MG63 (cell line): ENCODE measurements at regions not wholly inside any gene's neighbourhood (a gene's known extent, or its start where the extent isn't known, plus 50 kb on each side); places are given as distances from the start of the nearest gene placed in this dataset.
"Not testable (repeated sequence)": the region's sequence is repeated elsewhere in the genome, so short reads cannot be mapped to it uniquely, and the experiment has no call there.

Source experiments
- DNase-seq: peaks from one replicate; pipeline ENCODE4 v3.0.0-alpha.2; 2020
- H3K27me3 ChIP-seq: fragments of 250-450 bp; sonication (Bioruptor Pico); 2 replicates; pipeline ENCODE4 v1.5.1; 2020; ENCODE audit warnings: mild to moderate bottlenecking, moderate library complexity
- H3K36me3 ChIP-seq: fragments of 250-450 bp; sonication (Bioruptor Pico); 2 replicates; pipeline ENCODE4 v1.5.1; 2020; ENCODE audit warnings: mild to moderate bottlenecking, moderate library complexity
- H3K4me3 ChIP-seq: fragments of 250-450 bp; sonication (Bioruptor Pico); 2 replicates; pipeline ENCODE4 v1.5.1; 2020; ENCODE audit warnings: mild to moderate bottlenecking, moderate library complexity
- H3K9me3 ChIP-seq: fragments of 250-450 bp; sonication (Bioruptor Pico); 2 replicates; pipeline ENCODE4 v1.5.1; 2020; ENCODE audit warnings: mild to moderate bottlenecking, moderate library complexity

DNA sequence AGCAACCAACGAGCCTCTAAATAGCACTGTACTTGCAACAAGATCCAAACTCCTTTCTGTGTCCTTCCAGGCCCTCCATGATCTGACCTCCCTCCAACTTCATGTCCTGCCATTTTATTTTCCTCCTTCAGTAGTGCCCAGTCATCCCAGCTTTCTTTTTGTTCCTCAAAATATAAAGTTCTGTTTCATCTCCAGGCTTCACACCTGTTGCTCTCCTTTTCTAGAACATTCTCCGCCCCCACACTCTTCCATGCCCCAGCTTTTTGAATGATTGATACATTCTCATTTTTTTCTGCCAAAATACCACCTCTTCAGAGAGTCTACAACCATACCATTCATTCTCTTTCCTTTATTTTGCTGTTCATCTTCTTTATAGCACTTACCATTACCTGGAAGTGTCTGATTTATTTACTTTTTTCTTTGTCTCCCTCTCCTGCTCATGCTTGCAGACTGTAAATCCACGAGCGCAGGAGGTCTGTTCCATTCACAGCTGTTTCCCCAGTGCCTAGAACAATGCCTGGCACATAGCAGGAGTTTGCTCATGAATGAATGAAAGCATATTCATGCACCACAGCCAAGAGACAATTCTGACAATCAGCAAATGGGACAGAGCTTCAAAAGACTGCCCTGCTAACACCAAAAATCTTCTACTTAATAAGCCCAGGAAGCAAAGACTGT is 296.4 kb downstream of the RPAP3 start:
- DNase-seq, result no peak

DNA sequence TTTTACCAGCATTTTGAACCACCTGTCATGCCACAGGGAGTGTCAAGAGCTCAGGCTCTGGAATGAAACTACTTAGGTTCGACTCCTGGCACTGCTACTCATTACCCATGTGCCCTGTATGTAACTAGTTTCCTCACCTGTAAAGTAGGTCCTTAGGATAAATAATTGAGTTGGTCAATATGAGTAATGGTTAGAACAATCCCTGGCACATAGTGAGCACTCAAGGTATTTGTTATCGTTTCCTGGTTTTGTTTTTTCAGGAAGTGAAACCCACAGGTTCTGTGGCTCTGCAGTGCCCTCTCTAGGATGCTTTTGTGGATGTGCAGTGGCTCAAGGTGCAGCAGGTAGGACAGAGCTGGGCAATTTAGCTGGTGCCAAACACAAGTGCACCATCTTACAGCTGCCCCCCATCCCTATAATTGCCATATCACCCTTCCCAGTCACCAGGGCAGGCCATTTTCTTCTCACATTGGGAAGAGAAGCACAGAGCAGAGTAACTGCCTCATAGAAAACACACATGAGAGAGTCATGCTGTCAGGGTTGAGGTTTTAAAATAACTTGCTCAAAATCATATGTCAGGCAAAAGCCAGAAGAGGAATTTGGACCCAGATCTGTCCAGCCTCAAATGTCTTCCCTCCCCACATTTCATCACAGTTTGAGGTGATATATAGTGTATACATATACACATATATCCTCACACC is 297.5 kb downstream of the RPAP3 start:
- DNase-seq, result no peak
- Histone ChIP-seq H3K27me3 (no peaks in the 10 kb centered on the region), H3K9me3 (no peaks in the 10 kb centered on the region), H3K4me3 (no peak overlapping the region), H3K36me3 (no peaks in the 10 kb centered on the region)

More for the DNA sequence above, 296.4 kb downstream of the RPAP3 start:
- Histone ChIP-seq H3K4me3 (no peak overlapping the region), H3K9me3 (no peaks in the 10 kb centered on the region), H3K27me3 (no peaks in the 10 kb centered on the region), H3K36me3 (no peaks in the 10 kb centered on the region)

DNA sequence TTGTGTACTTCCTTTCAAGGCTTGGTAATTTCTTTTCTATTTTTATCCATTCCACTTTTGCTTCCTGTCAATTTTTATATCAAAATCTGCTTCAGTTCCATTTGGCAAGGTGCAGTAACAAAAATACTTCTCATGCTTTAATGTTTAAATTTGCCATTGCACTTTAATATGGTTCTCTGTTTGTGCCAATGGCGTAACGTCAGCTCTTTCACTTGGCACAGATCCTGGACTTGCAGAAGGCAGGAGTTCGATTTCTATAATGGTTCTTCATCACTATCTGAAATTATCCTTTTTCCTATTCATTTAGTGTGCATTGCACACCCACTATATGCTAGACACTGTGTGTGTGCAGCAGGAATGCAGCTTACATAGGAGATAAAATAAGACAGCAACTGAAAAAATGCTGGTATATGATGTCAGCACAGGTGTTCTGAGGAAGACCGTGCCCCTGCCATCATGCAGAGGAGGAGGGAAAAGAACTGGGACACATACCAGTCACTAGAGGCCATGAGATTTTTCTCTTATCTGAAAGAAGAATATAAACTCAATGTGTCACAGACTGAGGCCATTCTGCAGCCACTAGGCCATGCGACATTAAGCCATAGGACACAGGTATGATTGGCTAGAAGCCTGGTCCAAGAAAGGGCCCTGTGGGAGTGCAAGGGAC is 298.2 kb downstream of the RPAP3 start:
- Histone ChIP-seq H3K36me3 (no peaks in the 10 kb centered on the region), H3K4me3 (no peak overlapping the region), H3K27me3 (no peaks in the 10 kb centered on the region), H3K9me3 (no peaks in the 10 kb centered on the region)
- no peak for DNase-seq

DNA sequence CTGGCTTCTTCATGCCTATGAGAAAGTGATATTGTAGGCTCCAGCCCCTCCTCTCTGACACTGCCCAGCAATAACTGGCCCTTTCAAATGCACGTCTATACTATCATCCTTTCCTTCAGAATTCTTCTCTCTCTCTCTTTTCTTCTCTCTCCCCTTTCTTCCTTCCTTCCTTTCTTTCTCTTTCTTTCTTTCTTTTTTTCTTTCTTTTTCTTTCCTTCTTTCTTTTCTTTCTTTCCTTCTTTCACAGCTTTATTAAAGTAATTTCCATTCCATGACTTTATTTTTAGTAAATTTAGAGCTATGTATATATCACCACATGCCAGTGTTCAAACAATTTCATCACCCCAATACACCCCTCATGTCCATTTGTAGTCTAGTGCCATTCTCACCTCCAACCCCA is 302.1 kb downstream of the RPAP3 start:
- DNase-seq, result no peak
- Histone ChIP-seq H3K36me3 (no peaks in the 10 kb centered on the region), H3K27me3 (no peaks in the 10 kb centered on the region), H3K9me3 (peaks cover 2% of the 10 kb centered on the region; the same call in 1 of the 2 replicates), H3K4me3 (no peak overlapping the region)

DNA sequence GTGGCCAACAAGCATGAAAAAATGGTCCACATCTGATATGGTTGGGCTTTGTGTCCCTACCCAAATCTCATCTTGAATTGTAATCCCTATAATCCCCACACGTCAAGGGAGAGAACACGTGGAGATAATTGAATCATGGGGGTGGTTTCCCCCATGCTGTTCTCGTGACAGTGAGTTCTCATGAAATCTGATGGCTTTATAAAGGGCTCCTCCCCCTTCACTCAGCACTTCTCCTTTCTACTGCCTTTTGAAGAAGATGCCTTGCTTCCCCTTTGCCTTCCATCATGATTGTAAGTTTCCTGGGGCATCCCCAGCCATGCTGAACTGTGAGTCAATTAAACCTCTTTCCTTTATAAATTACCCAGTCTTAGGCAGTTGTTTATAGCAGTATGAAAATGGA is 304.6 kb downstream of the RPAP3 start:
- not testable (repeated sequence) for H3K36me3 ChIP-seq, DNase-seq, H3K4me3 ChIP-seq, H3K9me3 ChIP-seq, H3K27me3 ChIP-seq

DNA sequence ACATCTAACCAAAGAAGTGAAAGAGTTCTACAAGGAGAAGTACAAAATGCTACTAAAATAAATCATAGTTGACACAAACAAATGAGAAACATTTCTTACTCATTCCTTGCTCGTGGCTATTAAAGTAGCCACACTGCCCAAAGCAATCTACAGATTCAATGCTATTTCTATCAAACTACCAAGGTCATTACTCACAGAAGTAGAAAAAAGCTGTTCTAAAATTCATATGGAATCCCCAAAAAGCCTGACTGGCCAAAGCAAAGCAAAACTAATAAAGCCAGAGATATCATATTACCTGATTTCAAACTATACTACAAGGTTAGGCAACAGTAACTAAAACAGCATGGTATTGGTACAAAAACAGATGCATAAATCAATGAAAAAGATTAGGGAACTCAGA is 305.6 kb downstream of the RPAP3 start:
- no peak overlapping the region for H3K4me3 ChIP-seq
- no peaks in the 10 kb centered on the region for H3K36me3 ChIP-seq
- H3K27me3 ChIP-seq, result no peaks in the 10 kb centered on the region
- H3K9me3 ChIP-seq, result peaks cover 9% of the 10 kb centered on the region; the same call in 1 of the 2 replicates
- DNase-seq, result no peak

DNA sequence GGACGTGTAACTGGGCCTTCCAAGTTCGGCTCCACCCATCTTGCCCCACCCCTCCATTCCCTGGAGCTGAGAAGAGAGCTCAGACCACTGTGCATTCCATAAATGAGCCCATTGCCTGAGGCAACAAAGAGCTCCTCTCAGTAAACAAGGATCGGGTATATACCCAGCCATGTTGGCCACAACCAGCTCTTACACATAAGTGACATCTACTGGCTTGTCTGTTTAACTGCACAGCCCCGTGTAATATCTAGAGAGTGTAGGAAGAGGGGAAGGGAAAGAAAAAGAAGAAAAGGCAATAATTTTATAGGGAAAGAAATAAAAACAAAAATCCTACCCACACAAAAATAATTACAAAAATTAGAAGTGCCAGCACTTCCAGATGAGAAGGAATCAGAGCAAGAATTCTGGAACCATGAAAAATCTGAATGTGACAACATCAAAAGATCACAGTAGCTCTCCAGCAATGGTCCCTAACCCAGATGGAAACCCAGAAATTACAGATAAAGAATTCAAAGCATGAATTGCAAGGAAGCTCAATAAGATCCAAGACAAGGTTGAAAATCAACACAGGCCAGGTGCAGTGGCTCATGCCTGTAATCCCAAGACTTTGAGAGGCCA is 308.1 kb downstream of the RPAP3 start:
- H3K4me3 ChIP-seq, result no peak overlapping the region
- peaks cover 9% of the 10 kb centered on the region; the same call in 1 of the 2 replicates for H3K9me3 ChIP-seq
- H3K27me3 ChIP-seq, result no peaks in the 10 kb centered on the region
- DNase-seq, result peak; percentile 19
- H3K36me3 ChIP-seq, result no peaks in the 10 kb centered on the region

DNA sequence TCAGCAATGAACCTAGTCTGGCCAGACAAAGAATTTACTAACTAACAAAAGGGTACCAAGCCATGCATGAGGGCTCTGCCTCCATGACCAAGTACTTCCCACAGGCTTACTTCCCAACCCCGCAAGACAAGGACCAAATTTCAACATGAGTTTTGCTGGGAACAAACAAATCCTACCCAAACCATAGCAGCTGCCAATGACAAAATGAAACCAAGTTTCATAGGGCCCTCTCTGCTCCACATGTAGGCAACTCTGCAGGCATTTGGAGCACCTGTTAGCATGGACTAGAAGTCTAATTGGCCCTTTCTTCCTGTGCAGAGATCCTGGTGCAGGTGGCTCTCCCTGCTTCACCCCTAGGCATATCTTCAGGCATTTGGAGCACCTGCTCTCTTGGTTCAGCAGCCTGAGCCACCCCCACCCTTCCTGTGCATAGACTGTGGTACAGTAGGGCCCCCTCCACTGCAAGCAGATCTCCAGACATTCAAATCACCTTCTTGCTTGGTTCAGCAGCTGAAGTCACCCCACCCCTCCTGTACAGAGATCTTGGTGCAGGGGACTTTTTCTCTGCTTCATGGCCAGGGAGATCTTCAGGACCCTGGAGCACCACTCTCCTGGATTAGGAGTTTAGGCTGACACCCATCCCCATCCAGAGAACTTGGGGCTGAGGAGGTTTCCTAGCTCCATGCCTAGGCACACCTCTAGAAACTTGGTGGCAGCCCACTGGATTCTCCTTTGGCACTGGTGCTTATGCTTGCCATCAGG is 308.7 kb downstream of the RPAP3 start:
- Histone ChIP-seq H3K4me3 (no peak overlapping the region), H3K36me3 (no peaks in the 10 kb centered on the region), H3K9me3 (peaks cover 9% of the 10 kb centered on the region; the same call in 1 of the 2 replicates), H3K27me3 (no peaks in the 10 kb centered on the region)
- DNase-seq, result no peak

DNA sequence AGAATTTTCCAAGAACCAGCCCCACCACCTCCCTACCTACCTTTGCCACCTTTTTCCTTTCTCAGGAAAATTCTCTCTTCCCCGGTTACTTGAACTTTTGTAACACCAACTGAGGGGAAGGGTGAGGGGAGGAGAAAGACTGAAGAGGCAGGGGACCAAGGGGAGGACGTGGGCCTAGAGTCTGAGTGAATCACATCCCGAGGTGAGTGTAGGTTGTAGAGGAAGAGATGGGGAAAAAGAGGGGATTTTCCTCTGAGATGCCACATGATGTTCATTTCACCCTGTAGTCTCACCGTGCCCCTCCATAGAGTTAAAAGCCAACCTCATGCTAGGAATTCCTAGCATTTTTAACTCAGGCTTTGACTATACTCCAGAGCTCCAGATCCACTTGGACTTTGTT is 311.8 kb downstream of the RPAP3 start:
- Histone ChIP-seq H3K9me3 (peaks cover 8% of the 10 kb centered on the region; the same call in 1 of the 2 replicates), H3K36me3 (no peaks in the 10 kb centered on the region), H3K4me3 (no peak overlapping the region), H3K27me3 (no peaks in the 10 kb centered on the region)
- no peak for DNase-seq

DNA sequence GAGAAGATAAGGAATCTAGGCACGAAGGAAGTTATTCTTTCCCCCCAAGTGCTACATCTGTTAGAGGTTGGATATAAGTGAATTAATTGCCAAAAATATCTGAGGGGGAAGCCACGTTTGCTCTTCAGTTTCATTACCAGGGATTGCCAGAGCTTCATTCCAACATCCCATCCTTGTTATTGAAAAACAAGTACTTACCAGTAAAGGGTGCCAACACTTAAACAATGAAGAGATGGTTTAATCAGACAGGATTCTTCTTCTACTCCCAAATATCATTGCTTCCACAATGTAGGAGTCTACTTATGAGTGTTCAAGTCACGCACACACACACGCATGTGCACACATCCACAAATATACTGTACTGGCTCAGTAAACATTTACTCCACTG is 312.4 kb downstream of the RPAP3 start:
- Histone ChIP-seq H3K27me3 (no peaks in the 10 kb centered on the region), H3K36me3 (no peaks in the 10 kb centered on the region), H3K9me3 (peaks cover 6% of the 10 kb centered on the region; the same call in 1 of the 2 replicates), H3K4me3 (no peak overlapping the region)
- no peak for DNase-seq

DNA sequence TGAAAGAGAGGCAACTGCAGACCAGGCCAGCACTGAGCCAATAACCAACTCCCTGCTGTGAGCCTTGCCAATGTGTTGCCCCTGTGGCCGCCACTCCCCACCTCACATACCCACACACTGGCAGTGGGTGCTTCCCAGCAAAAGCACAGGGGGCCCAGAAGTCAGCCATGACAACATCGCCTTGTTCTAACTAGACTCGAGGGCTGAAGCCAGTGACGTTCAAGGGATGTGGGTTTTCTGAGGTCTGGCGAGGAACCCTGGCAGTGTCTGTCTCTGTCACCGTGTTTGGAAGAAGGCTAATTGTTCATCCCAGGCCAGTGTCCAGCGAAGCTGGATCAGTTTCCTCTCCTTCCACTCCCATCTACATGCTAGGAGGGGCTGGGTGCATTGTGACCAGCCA is 311.8 kb upstream of the AMIGO2 start:
- Histone ChIP-seq H3K9me3 (peaks cover under 1% of the 10 kb centered on the region; the same call in 1 of the 2 replicates), H3K27me3 (no peaks in the 10 kb centered on the region)

DNA sequence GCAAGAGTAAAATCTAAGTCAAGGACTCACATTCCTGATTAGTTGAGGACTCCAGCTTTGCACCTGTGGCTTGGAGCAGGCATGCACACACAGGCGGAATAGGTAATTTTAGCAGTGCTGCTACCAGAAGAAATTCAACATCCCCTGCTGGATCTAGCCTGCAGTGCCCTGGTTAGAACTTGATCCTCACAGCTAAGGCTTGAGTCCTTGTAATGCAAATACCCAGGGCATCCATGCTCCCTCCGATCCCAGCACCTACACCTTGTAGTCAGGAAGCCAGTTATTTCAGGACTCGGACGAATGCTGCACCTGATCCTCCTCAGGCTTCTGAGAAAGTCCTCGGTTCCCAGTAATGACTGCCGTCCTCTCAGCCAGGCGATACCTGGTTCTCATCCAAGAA is 309.0 kb upstream of the AMIGO2 start:
- DNase-seq, result no peak
- H3K9me3 ChIP-seq, result no peaks in the 10 kb centered on the region
- no peaks in the 10 kb centered on the region for H3K36me3 ChIP-seq
- no peaks in the 10 kb centered on the region for H3K27me3 ChIP-seq
- H3K4me3 ChIP-seq, result no peak overlapping the region

More for the DNA sequence above, 311.8 kb upstream of the AMIGO2 start:
- Histone ChIP-seq H3K36me3 (no peaks in the 10 kb centered on the region), H3K4me3 (no peak overlapping the region)
- DNase-seq, result no peak

DNA sequence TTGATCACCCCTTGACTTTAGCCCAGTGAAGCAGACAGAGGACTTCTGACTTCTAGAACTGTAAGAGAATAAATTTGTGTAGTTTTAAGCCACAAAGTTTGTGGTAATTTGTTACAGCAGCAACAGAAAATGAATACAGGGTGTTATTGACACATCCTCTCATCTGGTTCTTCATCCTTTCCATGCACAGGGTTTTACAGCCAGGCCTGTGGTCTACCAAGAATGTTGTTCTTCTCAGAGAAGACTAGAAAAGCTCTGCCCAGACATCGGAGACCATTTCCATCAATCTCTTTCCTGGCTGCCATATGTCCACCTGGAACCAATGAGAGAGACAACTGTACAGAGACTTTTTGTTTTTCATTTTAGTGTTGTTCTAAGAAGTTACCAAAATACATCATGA is 308.2 kb upstream of the AMIGO2 start:
- no peaks in the 10 kb centered on the region for H3K27me3 ChIP-seq
- H3K36me3 ChIP-seq, result no peaks in the 10 kb centered on the region
- no peak for DNase-seq
- no peak overlapping the region for H3K4me3 ChIP-seq
- no peaks in the 10 kb centered on the region for H3K9me3 ChIP-seq

DNA sequence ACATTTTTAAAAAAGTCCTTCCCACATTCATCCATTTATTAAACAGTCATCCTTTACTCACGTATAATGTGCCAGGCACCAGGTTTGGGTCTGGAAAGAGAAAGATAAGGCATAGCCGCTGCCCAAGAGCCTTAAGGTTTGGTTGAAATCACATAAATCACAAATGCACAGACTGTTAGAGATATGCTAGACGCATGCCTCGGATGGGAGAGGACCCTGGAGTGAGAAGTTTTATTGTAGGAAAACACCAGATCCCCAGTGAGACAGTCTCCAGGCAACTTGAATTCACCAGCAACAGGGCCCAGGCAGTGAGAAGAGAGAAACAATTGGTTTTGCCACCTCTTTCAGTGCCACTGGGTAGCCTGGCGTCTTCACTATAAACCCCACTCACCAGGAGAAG is 305.9 kb upstream of the AMIGO2 start:
- Histone ChIP-seq H3K36me3 (no peaks in the 10 kb centered on the region), H3K27me3 (no peaks in the 10 kb centered on the region), H3K4me3 (no peak overlapping the region), H3K9me3 (no peaks in the 10 kb centered on the region)
- DNase-seq, result no peak

DNA sequence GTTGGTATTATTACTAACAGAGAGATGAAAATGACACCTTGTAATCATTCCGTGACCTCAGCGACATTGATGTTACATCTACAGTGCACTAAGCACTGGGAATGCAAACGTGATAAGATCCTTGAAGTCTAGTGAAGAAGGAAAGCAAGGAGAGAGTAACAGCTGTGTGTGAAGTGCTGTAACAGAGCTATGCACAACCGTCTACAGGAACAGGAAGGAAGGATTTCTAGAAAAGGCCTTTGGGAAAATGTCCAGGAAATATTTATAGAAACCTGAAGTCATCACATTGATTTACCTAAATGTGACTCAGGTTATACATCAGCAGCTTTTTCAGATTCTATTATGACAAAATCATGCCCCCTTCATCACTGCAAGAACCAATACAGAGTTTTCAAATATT is 304.2 kb upstream of the AMIGO2 start:
- Histone ChIP-seq H3K9me3 (no peaks in the 10 kb centered on the region), H3K36me3 (no peaks in the 10 kb centered on the region), H3K27me3 (no peaks in the 10 kb centered on the region), H3K4me3 (no peak overlapping the region)
- DNase-seq, result no peak

DNA sequence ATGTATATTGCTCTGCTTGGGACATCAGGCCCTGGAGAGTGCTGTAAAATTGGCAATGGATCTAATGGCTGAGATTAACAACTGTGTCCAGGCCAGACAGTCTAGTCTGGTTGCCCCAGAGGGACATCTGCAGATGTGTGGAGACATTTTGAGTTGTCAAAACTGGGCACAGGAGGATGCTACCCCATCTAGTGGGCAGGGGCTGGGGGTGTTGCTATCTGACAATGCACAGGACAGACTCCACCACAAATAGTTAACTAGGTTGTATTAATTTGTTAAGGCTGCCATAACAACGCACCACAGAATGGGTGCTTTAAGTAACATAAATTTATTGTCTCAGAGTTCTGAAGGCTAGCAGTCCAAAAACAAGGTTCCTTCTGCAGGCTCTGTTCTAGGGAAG is 302.5 kb upstream of the AMIGO2 start:
- H3K27me3 ChIP-seq, result no peaks in the 10 kb centered on the region
- H3K4me3 ChIP-seq, result no peak overlapping the region
- no peak for DNase-seq
- H3K9me3 ChIP-seq, result no peaks in the 10 kb centered on the region
- H3K36me3 ChIP-seq, result no peaks in the 10 kb centered on the region

DNA sequence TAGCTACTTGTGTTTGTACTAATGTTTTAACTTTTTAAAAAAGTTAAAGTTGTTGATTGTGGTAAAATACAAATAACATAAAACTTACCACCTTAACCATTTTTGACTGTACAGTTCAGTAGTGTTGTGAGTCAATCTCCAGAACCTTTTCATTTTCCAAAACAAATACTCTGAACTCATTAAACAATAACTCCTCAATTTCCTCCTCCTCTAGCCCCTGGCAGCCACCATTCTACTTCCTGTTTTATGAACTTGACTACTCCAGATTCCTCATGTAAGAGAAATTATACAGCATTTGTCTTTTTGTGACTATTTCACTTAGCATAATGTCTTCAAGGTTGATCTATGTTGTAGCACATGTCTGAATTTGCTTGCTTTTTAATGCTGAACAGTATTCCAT is 299.1 kb upstream of the AMIGO2 start:
- no peaks in the 10 kb centered on the region for H3K27me3 ChIP-seq
- H3K9me3 ChIP-seq, result peaks cover 5% of the 10 kb centered on the region; the same call in 1 of the 2 replicates
- no peak overlapping the region for H3K4me3 ChIP-seq
- no peaks in the 10 kb centered on the region for H3K36me3 ChIP-seq
- peak; percentile 60 for DNase-seq
